ENCODE measurements at regions not wholly inside any gene's neighbourhood (a gene's known extent, or its start where the extent isn't known, plus 50 kb on each side); places are given as distances from the start of the nearest gene placed in this dataset.
"Not testable (repeated sequence)": the region's sequence is repeated elsewhere in the genome, so short reads cannot be mapped to it uniquely, and the experiment has no call there.

- DNase-seq, result no peak
These were observed 456.5 kb upstream of the NDST3 start for GRCh38 chr4:117577686-117578311.

- no peak for DNase-seq
These were observed 445.5 kb upstream of the NDST3 start for GRCh38 chr4:117588771-117589170.

DNA sequence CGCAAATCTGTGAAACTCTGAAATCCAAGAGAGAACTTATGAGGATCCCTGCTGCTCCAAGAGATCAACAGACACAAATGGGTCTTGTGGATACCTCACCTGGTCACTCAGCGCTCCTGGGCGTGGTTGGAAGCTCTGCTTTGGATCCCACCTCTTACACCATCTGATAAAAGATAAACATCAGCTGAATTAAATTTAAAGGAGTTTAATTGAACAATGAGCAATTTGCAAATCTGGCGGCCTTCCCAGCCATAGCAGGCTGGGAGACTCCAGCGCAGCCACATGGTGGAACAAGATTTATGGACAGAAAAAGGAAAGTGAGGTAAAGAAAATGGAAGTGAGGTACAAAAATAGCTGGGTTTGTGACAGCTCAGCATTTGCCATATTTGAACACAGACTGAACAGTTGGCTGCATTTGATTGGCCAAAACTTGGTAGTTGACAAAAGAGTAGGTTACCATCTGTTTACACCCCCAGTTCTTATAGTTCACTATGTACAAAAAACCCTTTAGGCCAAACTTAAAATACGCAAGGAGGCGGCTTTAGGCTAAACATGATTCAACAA lies 437.3 kb upstream of the NDST3 start:
- no peak for DNase-seq

- not testable (repeated sequence) for DNase-seq
These were observed 434.9 kb upstream of the NDST3 start for GRCh38 chr4:117599393-117599792.

DNA sequence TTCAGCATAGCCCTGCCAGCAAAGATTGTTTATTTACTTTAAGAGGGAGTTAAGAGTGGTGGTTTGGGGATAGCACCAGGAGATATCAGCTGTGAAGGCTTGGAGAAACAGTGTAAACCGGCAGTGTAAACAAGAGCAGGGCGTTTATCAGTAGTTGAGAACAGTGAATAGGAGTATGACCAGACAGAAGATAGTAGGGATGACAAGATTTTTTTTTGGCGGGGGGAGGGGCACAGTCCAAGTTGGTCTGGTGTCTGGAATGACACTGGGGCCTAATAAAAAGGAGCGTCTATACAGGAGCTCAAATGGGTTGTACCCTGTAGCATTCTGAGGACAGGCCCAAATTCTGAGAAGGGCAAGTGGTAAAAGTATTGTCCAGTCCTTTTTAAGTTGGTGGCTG lies 433.4 kb upstream of the NDST3 start:
- DNase-seq, result not testable (repeated sequence)

DNA sequence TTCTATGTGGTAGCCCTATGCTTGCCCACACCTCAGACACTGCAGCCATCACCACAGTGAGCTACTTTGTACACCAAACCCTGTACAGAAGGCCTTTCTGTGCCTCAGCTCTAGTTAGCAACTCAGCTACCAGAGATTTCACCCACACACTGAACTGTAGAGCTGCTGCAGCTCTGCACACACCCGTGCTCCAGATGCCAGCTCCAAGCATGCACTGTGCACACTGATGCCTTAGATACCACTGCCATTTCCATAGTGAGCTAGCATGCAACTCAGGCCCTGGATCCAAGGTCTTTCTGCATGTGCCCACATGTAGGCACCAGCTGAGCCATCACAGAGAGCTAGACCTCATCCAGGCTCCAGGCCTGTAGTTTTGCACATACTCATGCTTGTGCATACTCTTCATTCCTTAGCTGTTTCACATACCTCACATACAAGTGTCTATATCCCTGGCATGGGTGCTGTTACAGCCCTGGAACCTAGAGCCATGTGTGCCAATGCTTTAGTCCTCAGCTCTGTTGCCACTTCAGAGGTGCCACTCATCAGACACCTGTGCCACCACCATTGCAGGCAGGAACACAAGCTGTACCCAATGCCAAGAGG lies 423.5 kb upstream of the NDST3 start:
- DNase-seq, result no peak

DNA sequence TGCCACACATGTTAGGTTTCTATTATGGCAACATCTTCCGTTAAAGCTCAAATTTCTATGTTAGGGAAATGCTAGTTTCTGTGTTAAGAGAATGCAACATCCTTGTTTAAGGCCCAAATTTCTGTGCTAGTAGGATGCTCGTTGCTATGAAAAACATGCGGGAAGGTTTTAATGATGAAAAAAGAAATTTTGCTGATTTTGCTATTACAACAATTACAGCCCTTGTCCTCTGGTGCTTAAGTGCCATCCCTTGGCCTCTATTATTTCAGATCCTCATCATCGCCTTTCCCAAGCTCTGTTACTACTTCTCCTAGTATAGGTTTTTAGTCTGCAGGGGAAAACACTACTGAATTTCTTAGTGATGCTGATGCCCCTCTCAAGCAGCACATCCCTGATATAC lies 412.6 kb upstream of the NDST3 start:
- DNase-seq, result no peak

- no peak for DNase-seq
These were observed 411.0 kb upstream of the NDST3 start for GRCh38 chr4:117623326-117623725.

DNA sequence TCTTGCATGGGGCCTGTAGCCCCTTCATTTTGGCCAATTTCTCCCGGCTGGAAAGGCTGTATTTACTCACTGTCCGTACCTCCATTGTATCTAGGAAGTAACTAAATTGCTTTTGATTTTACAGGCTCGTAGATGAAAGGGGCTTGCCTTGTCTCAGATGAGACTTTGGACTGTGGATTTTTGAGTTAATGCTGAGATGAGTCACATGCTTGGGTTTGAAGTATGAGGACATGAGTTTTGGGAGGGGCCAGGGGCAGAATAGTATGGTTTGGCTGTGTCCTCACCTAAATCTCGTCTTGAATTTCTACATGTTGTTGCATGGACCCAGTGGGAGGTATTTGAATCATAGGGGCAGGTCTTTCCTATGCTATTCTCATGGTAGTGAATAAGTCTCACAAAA lies 407.6 kb upstream of the NDST3 start:
- DNase-seq, result no peak

DNA sequence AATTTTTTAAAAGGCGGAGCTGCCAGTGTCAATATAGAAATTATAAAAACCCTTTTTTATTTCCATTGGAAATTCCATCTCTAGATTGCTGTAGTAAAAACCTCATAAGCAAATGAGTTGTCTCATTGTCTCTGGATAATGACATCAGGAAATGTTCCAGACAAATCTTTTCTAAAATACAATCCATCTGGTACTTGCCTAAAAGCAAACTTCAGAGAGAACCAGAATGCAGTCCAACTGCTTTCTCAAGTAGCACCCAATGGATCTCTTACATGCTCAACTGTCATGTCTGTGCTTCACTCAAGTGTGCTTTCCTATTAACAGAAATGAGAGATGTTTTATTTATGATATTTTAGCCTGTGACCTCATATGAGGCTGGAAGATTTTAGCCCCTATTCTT lies 399.6 kb upstream of the NDST3 start:
- no peak for DNase-seq

GRCh38 chr4:117637347-117637746 lies 396.9 kb upstream of the NDST3 start:
- no peak for DNase-seq

GRCh38 chr4:117640836-117641235 lies 393.4 kb upstream of the NDST3 start:
- no peak for DNase-seq

GRCh38 chr4:117641519-117641918 lies 392.8 kb upstream of the NDST3 start:
- no peak for DNase-seq

DNA sequence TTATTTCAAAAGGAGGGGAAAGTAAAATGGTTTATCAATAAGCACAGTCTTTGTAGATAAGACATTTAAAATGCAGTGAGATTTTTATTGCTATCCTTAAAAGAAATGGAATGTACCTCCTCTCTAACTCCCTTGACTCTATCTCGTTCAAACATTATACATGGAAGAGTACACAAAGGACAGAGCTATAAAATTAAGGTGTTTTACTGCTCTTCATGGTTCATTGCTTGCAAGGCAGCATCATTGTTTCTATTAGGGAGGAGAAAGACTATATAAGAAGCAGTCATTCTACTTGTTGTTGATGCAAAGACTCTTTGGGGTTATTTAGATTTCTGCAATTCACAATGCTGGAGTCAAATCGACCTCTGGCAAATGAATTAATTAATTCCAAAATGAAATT lies 380.2 kb upstream of the NDST3 start:
- DNase-seq, result no peak

GRCh38 chr4:117660668-117661067 lies 373.6 kb upstream of the NDST3 start:
- no peak for DNase-seq

- no peak for DNase-seq
These were observed 372.9 kb upstream of the NDST3 start for GRCh38 chr4:117661091-117662072.

DNA sequence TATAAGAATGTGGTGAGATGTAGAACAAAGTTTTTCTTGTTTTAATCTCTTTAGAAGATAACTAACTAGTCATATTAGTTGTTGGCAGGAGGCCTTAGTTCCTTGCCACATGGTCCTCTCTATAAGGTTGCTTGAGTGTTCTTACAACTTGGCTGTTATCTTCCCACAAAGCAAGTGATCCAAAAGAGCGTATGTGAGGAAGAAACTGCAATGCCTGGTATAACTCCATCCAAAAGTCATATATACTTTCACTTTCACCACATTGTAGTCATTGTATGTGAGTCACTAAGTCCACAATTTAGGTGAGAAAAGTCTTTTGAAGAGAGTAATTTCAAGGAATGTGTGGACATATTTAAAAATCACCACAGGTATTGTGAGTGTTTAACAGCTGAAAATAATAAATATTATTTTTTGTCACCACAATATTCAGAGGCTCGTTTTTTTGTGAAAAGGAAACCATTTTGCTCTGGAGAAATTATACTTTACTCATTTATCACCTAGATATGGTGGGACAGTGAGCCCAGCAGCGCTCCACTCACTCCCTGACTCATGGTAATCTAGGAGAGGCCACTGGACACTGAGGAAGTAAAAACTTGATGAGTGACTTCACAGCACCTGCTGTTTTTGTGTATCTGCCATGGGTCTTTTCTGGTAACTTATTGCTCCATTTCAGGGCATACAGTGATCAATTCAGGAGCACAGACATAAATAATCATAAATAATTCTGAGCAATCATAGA lies 369.4 kb upstream of the NDST3 start:
- peak; percentile 61 for DNase-seq

DNA sequence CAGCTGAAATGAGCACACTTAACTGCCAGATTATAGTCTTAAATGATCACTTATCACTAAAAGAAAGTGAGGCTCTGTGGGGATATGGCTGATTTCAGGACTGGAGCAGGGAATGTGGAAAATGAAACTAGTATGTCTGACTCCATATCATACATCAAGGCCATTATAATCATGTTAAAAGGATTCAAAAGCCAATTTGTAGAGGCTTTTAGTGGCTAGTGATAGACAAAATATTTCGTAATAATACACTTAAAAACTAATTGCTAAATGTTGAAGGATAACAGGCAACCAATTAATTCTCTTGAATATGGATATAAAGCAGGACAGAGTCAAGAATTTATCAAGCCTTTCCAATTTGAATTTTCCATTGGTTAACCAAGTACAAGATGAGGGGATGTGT lies 358.1 kb upstream of the NDST3 start:
- DNase-seq, result no peak

- no peak for DNase-seq
These were observed 355.4 kb upstream of the NDST3 start for GRCh38 chr4:117678861-117679260.

DNA sequence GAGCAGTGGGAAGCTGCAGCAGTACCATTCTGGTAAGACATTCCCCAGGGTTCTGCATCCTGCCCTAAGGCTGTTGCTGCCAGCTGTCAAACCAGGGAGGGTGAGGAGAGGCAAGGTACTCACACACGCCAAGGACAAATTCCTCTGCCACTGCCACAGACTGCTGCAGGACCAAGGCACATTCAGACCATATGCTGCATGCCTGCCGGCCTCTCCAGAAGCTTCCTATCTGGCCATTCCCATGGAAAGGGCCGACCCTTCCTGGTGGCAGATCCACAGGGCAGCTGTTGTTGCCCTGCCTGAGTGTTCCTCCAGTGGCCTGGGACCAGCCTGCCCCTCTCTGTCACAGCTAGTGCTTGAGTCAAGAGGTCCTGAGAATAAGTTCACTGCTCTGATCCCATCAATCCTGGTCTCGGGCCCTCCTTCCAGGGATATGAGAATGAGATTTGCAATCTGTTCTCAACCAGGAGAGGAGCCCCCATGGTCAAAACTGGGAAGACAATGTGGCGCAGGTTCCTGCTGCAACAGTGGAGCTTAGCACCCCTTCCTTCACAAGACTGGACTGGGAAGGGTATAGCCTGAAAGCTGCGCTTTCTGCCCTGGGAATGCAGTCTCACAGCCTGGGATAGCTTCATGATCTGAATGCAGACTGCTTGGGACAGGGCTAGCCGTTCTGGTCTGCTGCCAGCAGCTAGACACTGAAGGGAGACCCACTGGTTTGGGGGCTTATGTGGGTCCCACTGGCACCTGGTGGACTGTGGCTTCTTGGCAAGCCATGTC lies 342.5 kb upstream of the NDST3 start:
- no peak for DNase-seq

DNA sequence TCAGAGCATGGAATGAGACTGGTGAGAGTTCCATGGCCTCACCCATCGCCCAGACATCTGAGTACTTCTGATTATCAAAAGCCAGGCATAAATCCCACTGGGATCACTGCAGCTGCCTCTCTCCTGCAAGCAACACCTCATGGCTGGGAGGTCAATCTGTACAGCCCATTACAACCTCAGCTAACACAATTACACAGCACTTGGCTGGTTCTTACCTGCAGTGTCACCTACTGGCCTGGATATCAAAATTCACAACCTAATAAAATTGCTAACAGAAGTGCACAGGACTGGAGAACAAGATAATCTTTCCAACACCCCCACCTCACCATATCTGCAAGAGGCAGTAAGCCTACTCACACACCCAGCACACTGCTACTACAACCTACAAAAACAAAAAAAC lies 341.7 kb upstream of the NDST3 start:
- DNase-seq, result peak; percentile 5

GRCh38 chr4:117699595-117699994 lies 334.7 kb upstream of the NDST3 start:
- no peak for DNase-seq
